BLaER1 (cell line): ENCODE measurements at regions not wholly inside any gene's neighbourhood (a gene's known extent, or its start where the extent isn't known, plus 50 kb on each side); places are given as distances from the start of the nearest gene placed in this dataset.

Experiments used
- H3K27ac ChIP-seq: shearing (Covaris generic); formaldehyde crosslinking; 2 replicates; pipeline ENCODE4 v1.8.1; 2022
- H3K27me3 ChIP-seq: shearing (Covaris generic); formaldehyde crosslinking; 2 replicates; pipeline ENCODE4 v1.8.1; 2022
- H3K36me3 ChIP-seq: shearing (Covaris generic); formaldehyde crosslinking; 2 replicates; pipeline ENCODE4 v1.8.1; 2022
- H3K4me1 ChIP-seq: shearing (Covaris generic); formaldehyde crosslinking; 2 replicates; pipeline ENCODE4 v1.8.1; 2022
- H3K4me2 ChIP-seq: shearing (Covaris generic); formaldehyde crosslinking; 2 replicates; pipeline ENCODE4 v1.8.1; 2022
- H3K4me3 ChIP-seq: shearing (Covaris generic); formaldehyde crosslinking; 2 replicates; pipeline ENCODE4 v1.8.1; 2022
- H3K9ac ChIP-seq: shearing (Covaris generic); formaldehyde crosslinking; 2 replicates; pipeline ENCODE4 v1.8.1; 2022
- H3K9me3 ChIP-seq: shearing (Covaris generic); formaldehyde crosslinking; 2 replicates; pipeline ENCODE4 v1.8.1; 2022
- H4K20me1 ChIP-seq: shearing (Covaris generic); formaldehyde crosslinking; 2 replicates; pipeline ENCODE4 v1.8.1; 2022
- Cebpa-rat ChIP-seq: shearing (Covaris generic); IDR thresholded peaks from 2 replicates; pipeline ENCODE4 v1.8.1; 2022

DNA sequence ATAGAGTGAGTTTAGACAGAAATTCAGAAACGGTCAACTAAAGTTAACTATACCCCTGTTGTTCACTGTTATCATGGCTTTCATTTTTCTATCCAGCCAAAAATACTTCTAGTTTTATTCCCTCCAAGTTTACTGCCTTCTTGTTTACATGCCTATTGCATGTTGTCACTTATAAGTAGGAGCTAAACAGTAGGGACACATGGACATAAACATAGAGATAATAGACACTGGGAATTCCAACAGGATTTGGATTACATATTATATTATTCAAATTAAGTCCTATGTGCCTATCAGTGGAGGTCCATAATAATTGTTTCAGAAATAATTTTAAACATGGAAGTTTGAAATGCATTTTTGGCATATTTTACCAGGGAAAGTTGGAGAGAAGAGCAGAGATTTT is 269.1 kb upstream of the ZNF717 start:
- Histone ChIP-seq H3K4me1 (no peaks in the 10 kb centered on the region), H3K27me3 (no peaks in the 10 kb centered on the region), H4K20me1 (no peaks in the 10 kb centered on the region), H3K9ac (no peak overlapping the region), H3K36me3 (no peaks in the 10 kb centered on the region), H3K4me3 (no peak overlapping the region), H3K27ac (no peak overlapping the region), H3K9me3 (peaks cover 16% of the 10 kb centered on the region), H3K4me2 (no peak overlapping the region)
- no peak for TF ChIP-seq Cebpa-rat

DNA sequence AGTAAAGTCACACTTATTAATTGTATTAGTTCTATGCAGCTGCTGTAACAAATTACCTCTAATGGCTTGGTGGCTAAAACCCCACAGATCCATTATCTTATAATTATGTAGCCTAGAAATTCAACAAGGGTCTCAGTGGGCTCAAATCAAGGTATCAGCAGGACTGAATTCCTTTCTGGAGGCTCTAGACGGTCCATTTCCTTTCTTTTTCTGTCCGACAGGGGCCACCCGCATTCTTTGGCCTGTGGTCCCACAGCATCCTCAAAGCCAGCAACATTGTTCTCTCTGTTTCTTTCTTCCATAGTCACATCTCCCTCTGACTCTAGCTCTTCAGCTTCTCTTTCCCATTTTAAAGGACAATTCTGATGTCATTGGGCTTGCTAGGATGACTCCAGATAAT is 276.3 kb upstream of the ZNF717 start:
- Histone ChIP-seq H3K36me3 (no peaks in the 10 kb centered on the region), H3K9me3 (peaks cover 6% of the 10 kb centered on the region; the same call in 1 of the 2 replicates), H4K20me1 (no peaks in the 10 kb centered on the region), H3K4me3 (no peak overlapping the region), H3K4me2 (no peak overlapping the region), H3K27me3 (no peaks in the 10 kb centered on the region), H3K4me1 (no peaks in the 10 kb centered on the region), H3K27ac (no peak overlapping the region), H3K9ac (no peak overlapping the region)
- TF ChIP-seq Cebpa-rat: no peak

- Histone ChIP-seq H3K4me2 (no peak overlapping the region), H3K9ac (no peak overlapping the region), H3K27ac (no peak overlapping the region), H3K4me1 (no peaks in the 10 kb centered on the region), H3K9me3 (peaks cover 6% of the 10 kb centered on the region; the same call in 1 of the 2 replicates), H4K20me1 (no peaks in the 10 kb centered on the region), H3K36me3 (no peaks in the 10 kb centered on the region), H3K27me3 (no peaks in the 10 kb centered on the region), H3K4me3 (no peak overlapping the region)
- TF ChIP-seq Cebpa-rat: no peak
Measured at GRCh38 chr3:76063019-76063418, 277.7 kb upstream of the ZNF717 start.

- Histone ChIP-seq H3K36me3 (no peaks in the 10 kb centered on the region), H3K4me3 (no peak overlapping the region), H3K27me3 (no peaks in the 10 kb centered on the region), H3K27ac (no peak overlapping the region), H3K4me1 (no peaks in the 10 kb centered on the region), H3K9ac (no peak overlapping the region), H3K4me2 (no peak overlapping the region), H3K9me3 (peaks cover 12% of the 10 kb centered on the region), H4K20me1 (no peaks in the 10 kb centered on the region)
- TF ChIP-seq Cebpa-rat: no peak
Measured at GRCh38 chr3:76063811-76064210, 278.5 kb upstream of the ZNF717 start.

DNA sequence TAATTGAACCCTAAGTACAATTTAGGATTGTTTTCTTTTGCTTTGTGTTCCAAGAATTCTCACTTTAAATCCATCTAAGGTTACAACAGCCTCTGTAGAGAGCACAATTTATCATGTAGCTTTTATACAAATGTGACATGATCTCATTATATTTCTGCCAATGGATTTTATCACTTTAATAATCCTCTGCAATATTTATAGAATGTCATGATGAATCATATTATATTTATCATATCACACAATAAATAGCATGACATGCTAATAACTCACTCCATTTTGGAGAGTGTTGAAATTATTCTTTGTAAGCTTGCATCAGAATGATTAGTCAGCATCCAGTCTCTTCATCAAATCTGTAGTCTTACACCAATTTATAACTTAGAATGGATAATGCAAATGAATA is 280.6 kb upstream of the ZNF717 start:
- Histone ChIP-seq H3K27me3 (no peaks in the 10 kb centered on the region), H3K9ac (no peak overlapping the region), H4K20me1 (no peaks in the 10 kb centered on the region), H3K36me3 (no peaks in the 10 kb centered on the region), H3K4me1 (no peaks in the 10 kb centered on the region), H3K4me2 (no peak overlapping the region), H3K4me3 (no peak overlapping the region), H3K27ac (no peak overlapping the region), H3K9me3 (peaks cover 34% of the 10 kb centered on the region)
- no peak for TF ChIP-seq Cebpa-rat

DNA sequence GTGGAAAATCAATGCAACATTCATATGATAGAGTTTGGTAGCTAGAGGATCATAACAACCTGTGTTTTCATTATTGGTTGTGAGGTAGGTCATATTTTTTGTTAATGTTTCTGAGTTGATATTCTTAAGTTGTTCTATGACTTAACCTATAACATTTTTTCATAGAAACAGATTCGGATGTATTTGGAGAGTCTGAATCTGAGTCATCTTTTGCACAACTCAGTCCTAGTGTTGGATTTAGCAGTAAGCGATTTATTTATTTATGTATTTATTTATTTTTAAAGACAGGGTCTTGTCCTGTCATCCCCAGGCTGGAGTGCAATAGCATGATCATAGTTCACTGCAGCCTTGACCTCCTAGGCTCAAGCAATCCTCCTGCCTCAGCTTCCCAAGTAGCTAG is 292.8 kb upstream of the ZNF717 start:
- peaks cover 12% of the 10 kb centered on the region for H3K9me3 ChIP-seq
- H3K4me3 ChIP-seq: no peak overlapping the region
- H3K36me3 ChIP-seq: no peaks in the 10 kb centered on the region
- H3K4me1 ChIP-seq: no peaks in the 10 kb centered on the region
- H3K27ac ChIP-seq: no peak overlapping the region
- no peaks in the 10 kb centered on the region for H4K20me1 ChIP-seq
- no peak overlapping the region for H3K9ac ChIP-seq
- H3K27me3 ChIP-seq: no peaks in the 10 kb centered on the region
- TF ChIP-seq Cebpa-rat: no peak
- no peak overlapping the region for H3K4me2 ChIP-seq

DNA sequence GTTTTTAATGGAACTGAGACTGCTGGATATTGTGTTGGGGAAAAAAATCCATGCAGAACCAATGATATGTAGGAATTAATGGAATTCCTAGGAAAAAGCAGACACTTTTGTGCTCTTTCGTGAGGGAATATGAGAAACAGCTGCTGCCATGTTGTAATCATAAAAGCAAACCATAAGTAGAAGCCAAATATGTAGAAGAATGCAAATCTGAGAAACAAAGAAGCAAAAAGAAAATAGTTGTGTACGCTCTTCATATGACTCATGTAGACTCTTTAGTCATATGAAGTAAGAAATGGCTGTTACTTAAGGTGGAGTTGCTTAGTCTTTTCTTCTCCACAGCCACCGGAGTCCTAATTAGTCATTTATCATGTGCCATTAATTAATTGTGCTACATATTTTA is 298.6 kb upstream of the ZNF717 start:
- Histone ChIP-seq H3K27me3 (no peaks in the 10 kb centered on the region), H3K36me3 (no peaks in the 10 kb centered on the region), H4K20me1 (no peaks in the 10 kb centered on the region), H3K27ac (no peak overlapping the region), H3K4me1 (no peaks in the 10 kb centered on the region), H3K4me2 (no peak overlapping the region), H3K9ac (no peak overlapping the region), H3K4me3 (no peak overlapping the region), H3K9me3 (peaks cover 25% of the 10 kb centered on the region)
- no peak for TF ChIP-seq Cebpa-rat

DNA sequence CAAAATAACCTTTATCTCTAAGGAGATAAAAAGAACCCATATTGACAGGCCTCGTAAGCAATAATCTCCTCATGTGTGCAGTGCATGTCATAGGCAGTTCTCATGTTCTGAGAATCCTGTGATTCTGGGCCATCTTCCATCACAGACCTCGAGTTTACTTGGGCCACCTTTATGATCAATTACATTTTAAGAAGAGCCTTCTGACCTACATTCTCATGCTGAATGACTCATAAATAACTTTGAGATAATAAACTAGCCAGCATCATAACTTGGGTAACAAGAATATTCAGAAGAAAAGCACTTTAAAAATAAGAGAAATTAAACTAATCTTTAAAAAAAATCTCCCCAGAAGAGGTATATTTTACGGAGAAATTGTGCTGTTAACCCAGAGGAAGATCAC is 310.7 kb upstream of the ZNF717 start:
- Histone ChIP-seq H3K4me3 (no peak overlapping the region), H4K20me1 (no peaks in the 10 kb centered on the region), H3K27ac (no peak overlapping the region), H3K4me1 (no peaks in the 10 kb centered on the region), H3K27me3 (no peaks in the 10 kb centered on the region), H3K4me2 (no peak overlapping the region), H3K36me3 (no peaks in the 10 kb centered on the region), H3K9me3 (peaks cover 7% of the 10 kb centered on the region), H3K9ac (no peak overlapping the region)
- no peak for TF ChIP-seq Cebpa-rat

GRCh38 chr3:76096836-76097588 is 311.7 kb upstream of the ZNF717 start:
- TF ChIP-seq Cebpa-rat: no peak
- H3K9me3 ChIP-seq: peaks cover 4% of the 10 kb centered on the region; the same call in 1 of the 2 replicates
- H3K27ac ChIP-seq: no peak overlapping the region

DNA sequence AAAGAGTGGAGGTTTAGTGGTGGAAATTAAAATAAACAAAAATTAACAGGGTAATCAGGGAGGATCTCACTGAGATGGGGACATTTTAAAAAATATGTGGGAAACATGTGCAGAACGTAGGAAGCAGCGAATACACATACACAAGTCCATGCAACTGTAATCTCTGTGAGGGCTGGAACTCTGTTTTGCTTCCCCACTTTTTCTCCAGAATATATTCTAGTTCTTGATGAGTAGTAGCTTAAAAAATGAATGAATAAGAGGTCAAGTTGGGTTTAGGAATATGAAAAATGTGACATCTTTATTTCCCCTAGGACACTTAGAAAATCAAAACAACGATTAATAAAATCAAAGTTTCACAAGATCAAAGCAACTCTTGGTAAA is 312.2 kb upstream of the ZNF717 start:
- no peak overlapping the region for H3K4me3 ChIP-seq
- no peak for TF ChIP-seq Cebpa-rat
- H3K36me3 ChIP-seq: no peaks in the 10 kb centered on the region
- no peak overlapping the region for H3K4me2 ChIP-seq
- peaks cover 6% of the 10 kb centered on the region; the same call in 1 of the 2 replicates for H3K9me3 ChIP-seq
- no peaks in the 10 kb centered on the region for H3K27me3 ChIP-seq
- no peak overlapping the region for H3K27ac ChIP-seq
- no peak overlapping the region for H3K9ac ChIP-seq
- H4K20me1 ChIP-seq: no peaks in the 10 kb centered on the region
- H3K4me1 ChIP-seq: no peaks in the 10 kb centered on the region

More at GRCh38 chr3:76096836-76097588, 311.7 kb upstream of the ZNF717 start:
- no peaks in the 10 kb centered on the region for H4K20me1 ChIP-seq
- no peaks in the 10 kb centered on the region for H3K27me3 ChIP-seq
- no peak overlapping the region for H3K9ac ChIP-seq
- H3K4me2 ChIP-seq: no peak overlapping the region
- no peaks in the 10 kb centered on the region for H3K4me1 ChIP-seq
- H3K36me3 ChIP-seq: no peaks in the 10 kb centered on the region
- no peak overlapping the region for H3K4me3 ChIP-seq
